Astrocyte of the cerebellum (primary cell): ENCODE measurements at regions not wholly inside any gene's neighbourhood (a gene's known extent, or its start where the extent isn't known, plus 50 kb on each side); places are given as distances from the start of the nearest gene placed in this dataset.

Source experiments
- DNase-seq: peaks from one replicate; pipeline ENCODE4 v3.0.0-alpha.2; 2011; ENCODE audit warnings: low read depth
- H3K4me3 ChIP-seq: 2 replicates; pipeline ENCODE4 v1.5.1; 2011; ENCODE audit warnings: mild to moderate bottlenecking, low read depth, low read length, moderate library complexity
- CTCF ChIP-seq: IDR thresholded peaks from 2 replicates; pipeline ENCODE4 v1.5.1; 2012; ENCODE audit warnings: low read length, low read depth, moderate library complexity, mild to moderate bottlenecking; ENCODE audit errors: missing control alignments
- in situ Hi-C: cut with HindIII; loops from 2 replicates; pipeline ENCODE4 v1.10.0; 2017; ENCODE audit warnings: low sequenced_read_pairs

GRCh38 chr18:8458546-8459215 lies 150.6 kb upstream of the RAB12 start:
- in situ Hi-C loops = no loop called here
- H3K4me3 ChIP-seq = no peak overlapping the region
- no peak for DNase-seq
- no peak for TF ChIP-seq CTCF

GRCh38 chr18:8460748-8461147 lies 148.5 kb upstream of the RAB12 start:
- no peak for TF ChIP-seq CTCF
- no peak overlapping the region for H3K4me3 ChIP-seq
- in situ Hi-C loops = no loop called here
- no peak for DNase-seq

GRCh38 chr18:8461544-8461943 lies 147.7 kb upstream of the RAB12 start:
- TF ChIP-seq CTCF = no peak
- in situ Hi-C loops = no loop called here
- H3K4me3 ChIP-seq = no peak overlapping the region
- no peak for DNase-seq

- no peak overlapping the region for H3K4me3 ChIP-seq
- no peak for TF ChIP-seq CTCF
- in situ Hi-C loops = no loop called here
- no peak for DNase-seq
Measured at GRCh38 chr18:8462651-8463185, 146.5 kb upstream of the RAB12 start.

GRCh38 chr18:8463791-8464190 lies 145.4 kb upstream of the RAB12 start:
- in situ Hi-C loops = no loop called here
- no peak overlapping the region for H3K4me3 ChIP-seq
- TF ChIP-seq CTCF = no peak
- DNase-seq = no peak

- no peak overlapping the region for H3K4me3 ChIP-seq
- TF ChIP-seq CTCF = no peak
- in situ Hi-C loops = no loop called here
- no peak for DNase-seq
Measured at GRCh38 chr18:8468191-8468590, 141.0 kb upstream of the RAB12 start.
